Keratinocyte (primary cell): ENCODE measurements at regions not wholly inside any gene's neighbourhood (a gene's known extent, or its start where the extent isn't known, plus 50 kb on each side); places are given as distances from the start of the nearest gene placed in this dataset.
"Not testable (repeated sequence)": the region's sequence is repeated elsewhere in the genome, so short reads cannot be mapped to it uniquely, and the experiment has no call there.

Experiments
- DNase-seq: peaks from one replicate; pipeline ENCODE4 v3.0.0-alpha.2; 2011; ENCODE audit warnings: low read depth, missing footprints, low spot score
- FAIRE-seq: peaks from 2 replicates; lab custom pipeline; 2011; peaks lifted over from hg19 to GRCh38; lab: Jason Lieb, UNC
- H2AFZ ChIP-seq: 2 replicates; pipeline ENCODE4 v1.6.0; 2012; ENCODE audit warnings: low read length, control low read depth, inconsistent platforms; ENCODE audit not compliant: control insufficient read depth
- H3K27ac ChIP-seq: 2 replicates; pipeline ENCODE4 v1.5.1; 2011; ENCODE audit warnings: low read length; ENCODE audit not compliant: control insufficient read depth, insufficient read depth
- H3K27me3 ChIP-seq: 3 replicates; pipeline ENCODE4 v1.6.0; 2011; ENCODE audit warnings: low read length; ENCODE audit not compliant: control insufficient read depth, insufficient read depth; ENCODE audit errors: extremely low read depth
- H3K36me3 ChIP-seq, 2 experiments: 2 replicates in 1 of 2; 3 replicates in 1 of 2; pipeline ENCODE4 v1.5.1; 2011; ENCODE audit warnings: low read length in 2 of 2, mild to moderate bottlenecking in 1 of 2; ENCODE audit not compliant: control insufficient read depth in 2 of 2, insufficient read depth in 2 of 2; ENCODE audit errors: extremely low read depth in 1 of 2
- H3K4me1 ChIP-seq: 3 replicates; pipeline ENCODE4 v1.5.1; 2011; ENCODE audit warnings: low read length; ENCODE audit not compliant: control insufficient read depth, insufficient read depth; ENCODE audit errors: extremely low read depth
- H3K4me2 ChIP-seq: 3 replicates; pipeline ENCODE4 v1.6.0; 2011; ENCODE audit warnings: low read depth, low read length; ENCODE audit not compliant: control insufficient read depth, insufficient read depth; ENCODE audit errors: extremely low read depth
- H3K4me3 ChIP-seq, 3 experiments: fragments of 200-600 bp in 1 of 3; sonication (generic) in 1 of 3; 2 replicates in 2 of 3; 3 replicates in 1 of 3; pipeline ENCODE4 v1.5.1; 2011 to 2016; ENCODE audit warnings: low read length in 3 of 3, mild to moderate bottlenecking in 3 of 3, control low read depth in 2 of 3, inconsistent platforms in 1 of 3, low read depth in 1 of 3, mixed read lengths in 1 of 3, mixed run types in 1 of 3, moderate library complexity in 1 of 3; ENCODE audit not compliant: control insufficient read depth in 2 of 3, insufficient read depth in 2 of 3; ENCODE audit errors: extremely low read depth in 1 of 3
- H3K79me2 ChIP-seq: 2 replicates; pipeline ENCODE4 v1.6.0; 2012; ENCODE audit warnings: low read length; ENCODE audit not compliant: control insufficient read depth, insufficient read depth
- H3K9ac ChIP-seq: 3 replicates; pipeline ENCODE4 v1.6.0; 2011; ENCODE audit warnings: low read length; ENCODE audit not compliant: control insufficient read depth, insufficient read depth; ENCODE audit errors: extremely low read depth
- H3K9me1 ChIP-seq: 3 replicates; pipeline ENCODE4 v1.6.0; 2011; ENCODE audit warnings: low read length; ENCODE audit not compliant: control insufficient read depth, insufficient read depth; ENCODE audit errors: extremely low read depth
- H3K9me3 ChIP-seq: 2 replicates; pipeline ENCODE4 v1.5.1; 2012; ENCODE audit warnings: low read depth, low read length; ENCODE audit not compliant: control insufficient read depth
- H4K20me1 ChIP-seq: 3 replicates; pipeline ENCODE4 v1.6.0; 2011; ENCODE audit warnings: low read length; ENCODE audit not compliant: control insufficient read depth, insufficient read depth; ENCODE audit errors: extremely low read depth
- CTCF ChIP-seq, 3 experiments: IDR thresholded peaks in 1 of 3; conservative IDR thresholded peaks in 1 of 3; optimal IDR thresholded peaks in 1 of 3; 2 replicates in 2 of 3; 3 replicates in 1 of 3; pipeline versions ENCODE3 to v1.5.1; 2011; ENCODE audit warnings: low read length in 3 of 3, mild to moderate bottlenecking in 3 of 3, moderate library complexity in 2 of 3, control low read depth in 1 of 3, inconsistent platforms in 1 of 3; ENCODE audit not compliant: insufficient read depth in 2 of 3; ENCODE audit errors: extremely low read depth in 1 of 3
- EZH2 ChIP-seq: IDR thresholded peaks from one replicate; pipeline ENCODE4 v1.6.1; 2012; ENCODE audit warnings: inconsistent platforms, mild to moderate bottlenecking, low read length, moderate library complexity
- dilution Hi-C: fragments of 300-500 bp; cut with MboI; formaldehyde crosslinking; loops from one replicate; pipeline ENCODE4 v1.7.0; 2020; ENCODE audit warnings: low sequenced_read_pairs; ENCODE audit not compliant: extremely low pct_ligation_motif_present

- no peaks in the 10 kb centered on the region for H3K4me1 ChIP-seq
- H3K36me3 ChIP-seq: no peaks in the 10 kb centered on the region
- H3K27me3 ChIP-seq: no peaks in the 10 kb centered on the region
- H3K9me3 ChIP-seq: peaks cover 27% of the 10 kb centered on the region
- TF ChIP-seq EZH2: no peak
- TF ChIP-seq CTCF (optimal IDR thresholded peaks at IDR 0.05 in 1 of 3, IDR thresholded peaks at IDR 0.05 in 1 of 3, conservative IDR thresholded peaks at IDR 0.05 in 1 of 3; ENCODE audit: extremely low read depth in 1 of 3, insufficient read depth in 2 of 3, low read length in 3 of 3): no peak
- no peaks in the 10 kb centered on the region for H3K79me2 ChIP-seq
- dilution Hi-C loops: no loop called here
- no peaks in the 10 kb centered on the region for H3K9me1 ChIP-seq
- H3K4me3 ChIP-seq: no peak overlapping the region
- no peak overlapping the region for H2AFZ ChIP-seq
- FAIRE-seq (no peak), DNase-seq (no peak)
- H3K27ac ChIP-seq: no peak overlapping the region
- H3K4me2 ChIP-seq: no peak overlapping the region
- no peaks in the 10 kb centered on the region for H4K20me1 ChIP-seq
- H3K9ac ChIP-seq: no peak overlapping the region
Observed at GRCh38 chr22:48717076-48717810, 1110.4 kb downstream of the BRD1 start.

GRCh38 chr22:48716154-48716553 is 1111.5 kb downstream of the BRD1 start:
- dilution Hi-C loops, H3K79me2 ChIP-seq, FAIRE-seq, H4K20me1 ChIP-seq, H3K27me3 ChIP-seq, H3K27ac ChIP-seq, DNase-seq, H3K4me2 ChIP-seq, H3K4me1 ChIP-seq, H3K36me3 ChIP-seq, H2AFZ ChIP-seq, H3K9me1 ChIP-seq, H3K9ac ChIP-seq, H3K4me3 ChIP-seq: not testable (repeated sequence)
- peaks cover 27% of the 10 kb centered on the region for H3K9me3 ChIP-seq

GRCh38 chr22:48715511-48715910 is 1112.2 kb downstream of the BRD1 start:
- dilution Hi-C loops: no loop called here
- H3K9me3 ChIP-seq: peaks cover 23% of the 10 kb centered on the region
- no peak for DNase-seq

More at GRCh38 chr22:48715511-48715910, 1112.2 kb downstream of the BRD1 start:
- Histone ChIP-seq H3K9ac (no peak overlapping the region), H3K27me3 (no peaks in the 10 kb centered on the region), H4K20me1 (no peaks in the 10 kb centered on the region), H3K4me2 (no peak overlapping the region), H3K4me1 (no peaks in the 10 kb centered on the region), H3K9me1 (no peaks in the 10 kb centered on the region), H2AFZ (no peak overlapping the region), H3K79me2 (no peaks in the 10 kb centered on the region), H3K27ac (no peak overlapping the region), H3K36me3 (no peaks in the 10 kb centered on the region), H3K4me3 (no peak overlapping the region)
- FAIRE-seq: no peak
- TF ChIP-seq EZH2 (no peak), CTCF (optimal IDR thresholded peaks at IDR 0.05 in 1 of 3, IDR thresholded peaks at IDR 0.05 in 1 of 3, conservative IDR thresholded peaks at IDR 0.05 in 1 of 3; ENCODE audit: extremely low read depth in 1 of 3, insufficient read depth in 2 of 3, low read length in 3 of 3) (no peak)
